IMR-90 (cell line): ENCODE measurements at regions not wholly inside any gene's neighbourhood (a gene's known extent, or its start where the extent isn't known, plus 50 kb on each side); places are given as distances from the start of the nearest gene placed in this dataset.

Experiments used
- ATAC-seq: fragments of 200-7000 bp; cut with Tn5 transposase; 2 replicates; pipeline ENCODE4 v1.9.1; 2020; ENCODE audit warnings: low read depth, mild to moderate bottlenecking, moderate library complexity
- BruUV-seq: library from RNA; stranded (reverse); fragments of 400-500 nt; replicated peaks from 2 replicates; lab custom pipeline; 2021; lab: Mats Ljungman, UMichigan
- CTCF ChIA-PET: fragments of 300-600 bp; formaldehyde crosslinking; extraction: SDS; loops from one replicate; lab custom pipeline; 2021; ENCODE audit warnings: antibody characterized with exemption; lab: Yijun Ruan, JAX
- POLR2A ChIA-PET: fragments of 300-600 bp; sonication (Branson Sonifier 250); formaldehyde crosslinking; loops from one replicate; lab custom pipeline; 2022; ENCODE audit warnings: antibody characterized with exemption; ENCODE audit not compliant: unreplicated experiment; lab: Charles Lee
- DNase-seq: peaks from one replicate; pipeline ENCODE4 v3.0.0; 2013
- H2AFZ ChIP-seq: replicated peaks from 2 replicates; pipeline ENCODE3; 2013; ENCODE audit warnings: low read length, mild to moderate bottlenecking; ENCODE audit not compliant: poor library complexity
- H2AK5ac ChIP-seq: 2 replicates; pipeline ENCODE4 v1.6.1; 2013; ENCODE audit warnings: low read depth, low read length, inconsistent platforms
- H2AK9ac ChIP-seq: replicated peaks from 2 replicates; pipeline ENCODE3; 2013; ENCODE audit warnings: mild to moderate bottlenecking, low read depth, low read length, moderate library complexity; ENCODE audit not compliant: poor library complexity
- H2BK120ac ChIP-seq: 2 replicates; pipeline ENCODE4 v1.6.1; 2013; ENCODE audit warnings: low read depth, low read length, inconsistent platforms
- H2BK15ac ChIP-seq: 3 replicates; pipeline ENCODE4 v1.6.1; 2013; ENCODE audit warnings: low read depth, low read length, inconsistent platforms
- H2BK20ac ChIP-seq: 2 replicates; pipeline ENCODE4 v1.6.1; 2013; ENCODE audit warnings: low read depth, mild to moderate bottlenecking, inconsistent platforms, low read length, moderate library complexity
- H2BK5ac ChIP-seq: 2 replicates; pipeline ENCODE4 v1.6.1; 2013; ENCODE audit warnings: mild to moderate bottlenecking, low read depth, low read length, inconsistent platforms; ENCODE audit not compliant: poor library complexity, severe bottlenecking
- H3K14ac ChIP-seq: replicated peaks from 2 replicates; pipeline ENCODE4 v1.6.1; 2013; ENCODE audit warnings: low read depth, low read length, inconsistent platforms
- H3K18ac ChIP-seq: 2 replicates; pipeline ENCODE4 v1.6.1; 2013; ENCODE audit warnings: low read depth, low read length, control low read depth
- H3K23ac ChIP-seq: 2 replicates; pipeline ENCODE4 v1.6.1; 2013; ENCODE audit warnings: low read depth, low read length, inconsistent platforms
- H3K27ac ChIP-seq: 2 replicates; pipeline ENCODE4 v1.5.1; 2013; ENCODE audit warnings: mild to moderate bottlenecking, control low read depth, low read length; ENCODE audit not compliant: insufficient read depth
- H3K27me3 ChIP-seq: 2 replicates; pipeline ENCODE4 v1.6.1; 2013; ENCODE audit warnings: low read length; ENCODE audit not compliant: control insufficient read depth, insufficient read depth
- H3K36me3 ChIP-seq: 2 replicates; pipeline ENCODE4 v1.6.1; 2013; ENCODE audit warnings: low read length, mixed read lengths; ENCODE audit not compliant: control insufficient read depth, insufficient read depth
- H3K4ac ChIP-seq: 2 replicates; pipeline ENCODE4 v1.6.1; 2013; ENCODE audit warnings: low read depth, low read length, inconsistent platforms
- H3K4me1 ChIP-seq: 2 replicates; pipeline ENCODE4 v1.6.1; 2013; ENCODE audit warnings: low read length, mixed read lengths; ENCODE audit not compliant: control insufficient read depth, insufficient read depth
- H3K4me2 ChIP-seq: 2 replicates; pipeline ENCODE4 v1.6.1; 2013; ENCODE audit warnings: low read depth, mild to moderate bottlenecking, control low read depth, low read length, moderate library complexity
- H3K4me3 ChIP-seq: 2 replicates; pipeline ENCODE4 v1.5.1; 2013; ENCODE audit warnings: low read depth, mild to moderate bottlenecking, control low read depth, low read length, moderate library complexity; ENCODE audit not compliant: insufficient read depth
- H3K56ac ChIP-seq: 2 replicates; pipeline ENCODE4 v1.6.1; 2013; ENCODE audit warnings: low read length, inconsistent platforms; ENCODE audit not compliant: insufficient read depth; ENCODE audit errors: extremely low read depth
- H3K79me1 ChIP-seq, 2 experiments: 2 replicates each; pipeline ENCODE4 v1.6.1; 2013; ENCODE audit warnings: low read length in 2 of 2, inconsistent platforms in 1 of 2, low read depth in 1 of 2
- H3K9ac ChIP-seq: 2 replicates; pipeline ENCODE4 v1.6.1; 2013; ENCODE audit warnings: low read depth, low read length, control low read depth
- H3K9me1 ChIP-seq: 2 replicates; pipeline ENCODE4 v1.6.1; 2013; ENCODE audit warnings: low read length, inconsistent platforms; ENCODE audit not compliant: insufficient read depth
- H3K9me3 ChIP-seq: 2 replicates; pipeline ENCODE4 v1.6.1; 2013; ENCODE audit warnings: low read length; ENCODE audit not compliant: control insufficient read depth, insufficient read depth
- H4K20me1 ChIP-seq: 2 replicates; pipeline ENCODE4 v1.6.1; 2013; ENCODE audit warnings: low read length, inconsistent platforms; ENCODE audit not compliant: insufficient read depth
- H4K5ac ChIP-seq: 2 replicates; pipeline ENCODE4 v1.6.1; 2013; ENCODE audit warnings: mild to moderate bottlenecking, low read depth, low read length, control low read depth
- H4K8ac ChIP-seq, 2 experiments: 2 replicates each; pipeline ENCODE4 v1.6.1; 2013; ENCODE audit warnings: low read depth in 2 of 2, low read length in 2 of 2, control low read depth in 1 of 2, inconsistent platforms in 1 of 2
- H4K91ac ChIP-seq: 2 replicates; pipeline ENCODE4 v1.6.1; 2013; ENCODE audit warnings: low read depth, low read length, inconsistent platforms; ENCODE audit not compliant: insufficient read depth
- BHLHE40 ChIP-seq: fragments of 150-350 bp; IDR thresholded peaks from 2 replicates; pipeline ENCODE4 v1.6.1; 2016; ENCODE audit warnings: mild to moderate bottlenecking, low read depth, low read length
- CEBPB ChIP-seq: IDR thresholded peaks from 2 replicates; pipeline ENCODE4 v1.6.1; 2012; ENCODE audit warnings: low read depth, low read length, improper control_type of control experiment
- CHD1 ChIP-seq: IDR thresholded peaks from 2 replicates; pipeline ENCODE4 v1.6.1; 2012; ENCODE audit warnings: low read depth, low read length, improper control_type of control experiment
- FOS ChIP-seq: fragments of 150-350 bp; IDR thresholded peaks from 2 replicates; pipeline ENCODE4 v1.6.1; 2016; ENCODE audit warnings: low read depth, low read length
- MAFK ChIP-seq: IDR thresholded peaks from 2 replicates; pipeline ENCODE4 v1.6.1; 2012; ENCODE audit warnings: low read depth, low read length, improper control_type of control experiment
- MAZ ChIP-seq: IDR thresholded peaks from 2 replicates; pipeline ENCODE4 v1.6.1; 2012; ENCODE audit warnings: low read depth, mild to moderate bottlenecking, low read length, improper control_type of control experiment, moderate library complexity, borderline replicate concordance
- MXI1 ChIP-seq: IDR thresholded peaks from 2 replicates; pipeline ENCODE4 v1.6.1; 2012; ENCODE audit warnings: low read depth, mild to moderate bottlenecking, low read length, moderate library complexity, borderline replicate concordance
- NFE2L2 ChIP-seq: fragments of 150-350 bp; IDR thresholded peaks from 2 replicates; pipeline ENCODE4 v1.6.1; 2016; ENCODE audit warnings: low read depth, mild to moderate bottlenecking, low read length
- POLR2A ChIP-seq: IDR thresholded peaks from 2 replicates; pipeline ENCODE4 v1.6.1; 2012; ENCODE audit warnings: mild to moderate bottlenecking, low read depth, low read length
- RAD21 ChIP-seq: IDR thresholded peaks from 2 replicates; pipeline ENCODE4 v1.6.1; 2012; ENCODE audit warnings: low read length, improper control_type of control experiment
- RCOR1 ChIP-seq: IDR thresholded peaks from 2 replicates; pipeline ENCODE4 v1.6.1; 2012; ENCODE audit warnings: mild to moderate bottlenecking, low read length, improper control_type of control experiment; ENCODE audit not compliant: insufficient replicate concordance
- RFX5 ChIP-seq: IDR thresholded peaks from 2 replicates; pipeline ENCODE4 v1.8.0; 2012; ENCODE audit warnings: low read depth, mild to moderate bottlenecking, low read length, moderate library complexity
- SMC3 ChIP-seq: fragments of 150-350 bp; IDR thresholded peaks from 2 replicates; pipeline ENCODE4 v1.6.1; 2016; ENCODE audit warnings: low read depth, mild to moderate bottlenecking, antibody characterized with exemption, low read length, moderate library complexity
- WGBS, 2 experiments: methylation state at CpG; one replicate each; pipeline versions ENCODE4 v1.1.5 to v1.1.7; 2013; ENCODE audit warnings: missing lambda C conversion rate in 2 of 2; ENCODE audit not compliant: insufficient read length in 1 of 2; ENCODE audit errors: extremely low coverage in 2 of 2; 5-methylcytosine and 5-hydroxymethylcytosine counted together
- dilution Hi-C: fragments of 300-500 bp; cut with HindIII; formaldehyde crosslinking; loops from one replicate; pipeline ENCODE4 v1.14.3; 2018; ENCODE audit warnings: low sequenced_read_pairs; ENCODE audit not compliant: unreplicated experiment
- in situ Hi-C: fragments of 300-500 bp; cut with MboI; formaldehyde crosslinking; loops from 3 replicates; pipeline ENCODE4 v1.14.3; 2019; ENCODE audit warnings: low sequenced_read_pairs, inconsistent platforms, mixed read lengths
- intact Hi-C: fragments of 100-400 bp; cut with micrococcal nuclease; formaldehyde crosslinking; loops from 2 replicates; pipeline ENCODE4 v1.10.0; 2022
- TF ChIP-seq, protein P1 (sequence below): fragments of 150-350 bp; IDR thresholded peaks from 2 replicates; pipeline ENCODE4 v1.6.1; 2017; ENCODE audit warnings: mild to moderate bottlenecking, antibody characterized with exemption, low read length, low read depth
- TF ChIP-seq, protein P2 (sequence below): conservative IDR thresholded peaks from 2 replicates; pipeline ENCODE4 v1.5.1; 2012; ENCODE audit warnings: mild to moderate bottlenecking, low read depth, low read length, improper control_type of control experiment
- TF ChIP-seq, protein P3 (sequence below): fragments of 150-350 bp; IDR thresholded peaks from 2 replicates; pipeline ENCODE4 v1.6.1; 2016; ENCODE audit warnings: low read depth, mild to moderate bottlenecking, low read length, moderate library complexity, borderline replicate concordance

DNA sequence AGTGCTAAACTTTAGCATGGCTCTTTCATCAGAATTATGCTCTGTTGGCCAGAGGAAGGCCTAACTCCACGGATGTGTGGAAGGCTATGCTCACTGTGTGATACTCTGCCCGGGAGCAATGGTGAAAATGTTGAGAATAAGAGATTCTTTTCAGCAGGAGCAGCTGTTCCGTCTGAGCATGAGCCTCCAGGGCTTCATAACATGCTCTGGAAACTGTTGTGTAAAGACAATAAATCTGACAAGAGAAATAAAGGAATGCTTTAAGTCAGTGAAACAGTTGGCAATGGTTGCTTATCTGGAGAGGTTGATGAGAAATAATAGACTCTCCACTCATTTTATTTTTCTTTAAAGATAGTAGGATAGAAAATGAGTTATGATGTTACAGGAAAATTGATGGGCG, 269.8 kb downstream of the DIPK2A start:
- dilution Hi-C loops = no loop called here
- Histone ChIP-seq H3K27ac (no peak overlapping the region), H4K5ac (no peak overlapping the region), H2AFZ (no peak overlapping the region), H3K14ac (no peak overlapping the region), H3K79me1 (no peaks in the 10 kb centered on the region), H3K4me2 (no peak overlapping the region), H3K9me1 (no peaks in the 10 kb centered on the region), H3K4me3 (no peak overlapping the region), H3K9ac (no peak overlapping the region), H2BK15ac (no peak overlapping the region), H4K20me1 (no peaks in the 10 kb centered on the region), H2AK5ac (no peak overlapping the region), H3K4ac (no peak overlapping the region), H2BK20ac (no peak overlapping the region), H3K56ac (no peak overlapping the region), H3K4me1 (no peaks in the 10 kb centered on the region), H2BK5ac (no peak overlapping the region), H3K36me3 (no peaks in the 10 kb centered on the region), H3K18ac (no peak overlapping the region), H3K27me3 (no peaks in the 10 kb centered on the region), H2BK120ac (no peak overlapping the region), H4K8ac (no peak overlapping the region), H3K9me3 (no peaks in the 10 kb centered on the region), H3K23ac (no peak overlapping the region), H4K91ac (no peak overlapping the region), H2AK9ac (no peak overlapping the region)
- no CpG with 5 or more reads among the region's 4 CpGs for WGBS, 2 experiments
- ATAC-seq (no peak), DNase-seq (no peak)
- ChIA-PET POLR2A (no interaction called here), CTCF (no interaction called here)
- TF ChIP-seq MAZ = no peak
- TF ChIP-seq, protein P1, sequence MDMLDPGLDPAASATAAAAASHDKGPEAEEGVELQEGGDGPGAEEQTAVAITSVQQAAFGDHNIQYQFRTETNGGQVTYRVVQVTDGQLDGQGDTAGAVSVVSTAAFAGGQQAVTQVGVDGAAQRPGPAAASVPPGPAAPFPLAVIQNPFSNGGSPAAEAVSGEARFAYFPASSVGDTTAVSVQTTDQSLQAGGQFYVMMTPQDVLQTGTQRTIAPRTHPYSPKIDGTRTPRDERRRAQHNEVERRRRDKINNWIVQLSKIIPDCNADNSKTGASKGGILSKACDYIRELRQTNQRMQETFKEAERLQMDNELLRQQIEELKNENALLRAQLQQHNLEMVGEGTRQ = no peak
- no peak for TF ChIP-seq BHLHE40
- TF ChIP-seq NFE2L2 = no peak
- no peak for TF ChIP-seq RCOR1
- no peak for TF ChIP-seq CEBPB
- TF ChIP-seq POLR2A = no peak
- no peak for TF ChIP-seq RFX5
- TF ChIP-seq, protein P2, sequence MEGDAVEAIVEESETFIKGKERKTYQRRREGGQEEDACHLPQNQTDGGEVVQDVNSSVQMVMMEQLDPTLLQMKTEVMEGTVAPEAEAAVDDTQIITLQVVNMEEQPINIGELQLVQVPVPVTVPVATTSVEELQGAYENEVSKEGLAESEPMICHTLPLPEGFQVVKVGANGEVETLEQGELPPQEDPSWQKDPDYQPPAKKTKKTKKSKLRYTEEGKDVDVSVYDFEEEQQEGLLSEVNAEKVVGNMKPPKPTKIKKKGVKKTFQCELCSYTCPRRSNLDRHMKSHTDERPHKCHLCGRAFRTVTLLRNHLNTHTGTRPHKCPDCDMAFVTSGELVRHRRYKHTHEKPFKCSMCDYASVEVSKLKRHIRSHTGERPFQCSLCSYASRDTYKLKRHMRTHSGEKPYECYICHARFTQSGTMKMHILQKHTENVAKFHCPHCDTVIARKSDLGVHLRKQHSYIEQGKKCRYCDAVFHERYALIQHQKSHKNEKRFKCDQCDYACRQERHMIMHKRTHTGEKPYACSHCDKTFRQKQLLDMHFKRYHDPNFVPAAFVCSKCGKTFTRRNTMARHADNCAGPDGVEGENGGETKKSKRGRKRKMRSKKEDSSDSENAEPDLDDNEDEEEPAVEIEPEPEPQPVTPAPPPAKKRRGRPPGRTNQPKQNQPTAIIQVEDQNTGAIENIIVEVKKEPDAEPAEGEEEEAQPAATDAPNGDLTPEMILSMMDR = no peak
- TF ChIP-seq MXI1 = no peak
- TF ChIP-seq MAFK = no peak
- TF ChIP-seq FOS = no peak
- no peak for TF ChIP-seq SMC3
- TF ChIP-seq RAD21 = no peak
- TF ChIP-seq CHD1 = no peak
- TF ChIP-seq, protein P3, sequence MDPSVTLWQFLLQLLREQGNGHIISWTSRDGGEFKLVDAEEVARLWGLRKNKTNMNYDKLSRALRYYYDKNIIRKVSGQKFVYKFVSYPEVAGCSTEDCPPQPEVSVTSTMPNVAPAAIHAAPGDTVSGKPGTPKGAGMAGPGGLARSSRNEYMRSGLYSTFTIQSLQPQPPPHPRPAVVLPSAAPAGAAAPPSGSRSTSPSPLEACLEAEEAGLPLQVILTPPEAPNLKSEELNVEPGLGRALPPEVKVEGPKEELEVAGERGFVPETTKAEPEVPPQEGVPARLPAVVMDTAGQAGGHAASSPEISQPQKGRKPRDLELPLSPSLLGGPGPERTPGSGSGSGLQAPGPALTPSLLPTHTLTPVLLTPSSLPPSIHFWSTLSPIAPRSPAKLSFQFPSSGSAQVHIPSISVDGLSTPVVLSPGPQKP = no peak
- no TSS peak for BruUV-seq
- in situ Hi-C loops = no loop called here
- intact Hi-C loops = no loop called here
